ENCODE measurements at regions not wholly inside any gene's neighbourhood (a gene's known extent, or its start where the extent isn't known, plus 50 kb on each side); places are given as distances from the start of the nearest gene placed in this dataset.

GRCh38 chr1:118323246-118323645, 138.2 kb upstream of the SPAG17 start (continued):
- TF ChIP-seq, protein P1, sequence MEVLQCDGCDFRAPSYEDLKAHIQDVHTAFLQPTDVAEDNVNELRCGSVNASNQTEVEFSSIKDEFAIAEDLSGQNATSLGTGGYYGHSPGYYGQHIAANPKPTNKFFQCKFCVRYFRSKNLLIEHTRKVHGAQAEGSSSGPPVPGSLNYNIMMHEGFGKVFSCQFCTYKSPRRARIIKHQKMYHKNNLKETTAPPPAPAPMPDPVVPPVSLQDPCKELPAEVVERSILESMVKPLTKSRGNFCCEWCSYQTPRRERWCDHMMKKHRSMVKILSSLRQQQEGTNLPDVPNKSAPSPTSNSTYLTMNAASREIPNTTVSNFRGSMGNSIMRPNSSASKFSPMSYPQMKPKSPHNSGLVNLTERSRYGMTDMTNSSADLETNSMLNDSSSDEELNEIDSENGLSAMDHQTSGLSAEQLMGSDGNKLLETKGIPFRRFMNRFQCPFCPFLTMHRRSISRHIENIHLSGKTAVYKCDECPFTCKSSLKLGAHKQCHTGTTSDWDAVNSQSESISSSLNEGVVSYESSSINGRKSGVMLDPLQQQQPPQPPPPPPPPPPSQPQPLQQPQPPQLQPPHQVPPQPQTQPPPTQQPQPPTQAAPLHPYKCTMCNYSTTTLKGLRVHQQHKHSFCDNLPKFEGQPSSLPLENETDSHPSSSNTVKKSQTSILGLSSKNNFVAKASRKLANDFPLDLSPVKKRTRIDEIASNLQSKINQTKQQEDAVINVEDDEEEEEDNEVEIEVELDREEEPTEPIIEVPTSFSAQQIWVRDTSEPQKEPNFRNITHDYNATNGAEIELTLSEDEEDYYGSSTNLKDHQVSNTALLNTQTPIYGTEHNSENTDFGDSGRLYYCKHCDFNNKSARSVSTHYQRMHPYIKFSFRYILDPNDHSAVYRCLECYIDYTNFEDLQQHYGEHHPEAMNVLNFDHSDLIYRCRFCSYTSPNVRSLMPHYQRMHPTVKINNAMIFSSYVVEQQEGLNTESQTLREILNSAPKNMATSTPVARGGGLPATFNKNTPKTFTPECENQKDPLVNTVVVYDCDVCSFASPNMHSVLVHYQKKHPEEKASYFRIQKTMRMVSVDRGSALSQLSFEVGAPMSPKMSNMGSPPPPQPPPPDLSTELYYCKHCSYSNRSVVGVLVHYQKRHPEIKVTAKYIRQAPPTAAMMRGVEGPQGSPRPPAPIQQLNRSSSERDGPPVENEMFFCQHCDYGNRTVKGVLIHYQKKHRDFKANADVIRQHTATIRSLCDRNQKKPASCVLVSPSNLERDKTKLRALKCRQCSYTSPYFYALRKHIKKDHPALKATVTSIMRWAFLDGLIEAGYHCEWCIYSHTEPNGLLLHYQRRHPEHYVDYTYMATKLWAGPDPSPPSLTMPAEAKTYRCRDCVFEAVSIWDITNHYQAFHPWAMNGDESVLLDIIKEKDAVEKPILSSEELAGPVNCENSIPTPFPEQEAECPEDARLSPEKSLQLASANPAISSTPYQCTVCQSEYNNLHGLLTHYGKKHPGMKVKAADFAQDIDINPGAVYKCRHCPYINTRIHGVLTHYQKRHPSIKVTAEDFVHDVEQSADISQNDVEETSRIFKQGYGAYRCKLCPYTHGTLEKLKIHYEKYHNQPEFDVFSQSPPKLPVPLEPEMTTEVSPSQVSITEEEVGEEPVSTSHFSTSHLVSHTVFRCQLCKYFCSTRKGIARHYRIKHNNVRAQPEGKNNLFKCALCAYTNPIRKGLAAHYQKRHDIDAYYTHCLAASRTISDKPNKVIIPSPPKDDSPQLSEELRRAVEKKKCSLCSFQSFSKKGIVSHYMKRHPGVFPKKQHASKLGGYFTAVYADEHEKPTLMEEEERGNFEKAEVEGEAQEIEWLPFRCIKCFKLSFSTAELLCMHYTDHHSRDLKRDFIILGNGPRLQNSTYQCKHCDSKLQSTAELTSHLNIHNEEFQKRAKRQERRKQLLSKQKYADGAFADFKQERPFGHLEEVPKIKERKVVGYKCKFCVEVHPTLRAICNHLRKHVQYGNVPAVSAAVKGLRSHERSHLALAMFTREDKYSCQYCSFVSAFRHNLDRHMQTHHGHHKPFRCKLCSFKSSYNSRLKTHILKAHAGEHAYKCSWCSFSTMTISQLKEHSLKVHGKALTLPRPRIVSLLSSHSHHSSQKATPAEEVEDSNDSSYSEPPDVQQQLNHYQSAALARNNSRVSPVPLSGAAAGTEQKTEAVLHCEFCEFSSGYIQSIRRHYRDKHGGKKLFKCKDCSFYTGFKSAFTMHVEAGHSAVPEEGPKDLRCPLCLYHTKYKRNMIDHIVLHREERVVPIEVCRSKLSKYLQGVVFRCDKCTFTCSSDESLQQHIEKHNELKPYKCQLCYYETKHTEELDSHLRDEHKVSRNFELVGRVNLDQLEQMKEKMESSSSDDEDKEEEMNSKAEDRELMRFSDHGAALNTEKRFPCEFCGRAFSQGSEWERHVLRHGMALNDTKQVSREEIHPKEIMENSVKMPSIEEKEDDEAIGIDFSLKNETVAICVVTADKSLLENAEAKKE (CRISPR knock-in tag; IDR thresholded peaks at IDR 0.05) = no peak

GRCh38 chr1:118322331-118322730, 137.3 kb upstream of the SPAG17 start:
- Histone ChIP-seq H3K4me2 (no peak overlapping the region), H4K20me1 (replicated peaks; ENCODE audit: insufficient read depth) (no peaks in the 10 kb centered on the region), H2AFZ (no peak overlapping the region), H3K27ac (ENCODE audit: low read depth) (no peak overlapping the region), H3K4me1 (ENCODE audit: insufficient read depth) (no peaks in the 10 kb centered on the region), H3K4me3 (no peak overlapping the region), H3F3A (replicated peaks; ENCODE audit: low read depth) (no peaks in the 10 kb centered on the region), H3K36me3 (ENCODE audit: insufficient read depth) (no peaks in the 10 kb centered on the region), H3K9me2 (ENCODE audit: insufficient read depth) (peaks cover 4% of the 10 kb centered on the region; the same call in 1 of the 2 replicates), H3K27me3 (ENCODE audit: insufficient read depth) (no peaks in the 10 kb centered on the region), H3K79me2 (replicated peaks; ENCODE audit: insufficient read depth) (no peaks in the 10 kb centered on the region)
- no peak for ATAC-seq
- no peak for DNase-seq (ENCODE audit: low spot score)
- no peak overlapping the region for H3K4me3 Mint-ChIP-seq
- no peaks in the 10 kb centered on the region for H3K36me3 Mint-ChIP-seq (ENCODE audit: low read depth)
- no peak overlapping the region for H3K27ac Mint-ChIP-seq
- H3K4me1 Mint-ChIP-seq = no peaks in the 10 kb centered on the region
- peaks cover 4% of the 10 kb centered on the region for H3K27me3 Mint-ChIP-seq (ENCODE audit: insufficient read depth, low read depth, poor library complexity)
- H3K9me3 Mint-ChIP-seq = no peaks in the 10 kb centered on the region; the same call in 2 of the 3 replicates
- no peak for TF ChIP-seq REST (IDR thresholded peaks at IDR 0.05; ENCODE audit: unreplicated experiment)
- TF ChIP-seq CTCF (conservative IDR thresholded peaks at IDR 0.05; ENCODE audit: low read depth in 2 of 2) = no peak
- no peak for TF ChIP-seq EZH2phosphoT487 (IDR thresholded peaks at IDR 0.05; ENCODE audit: unreplicated experiment)
- no peak for TF ChIP-seq CREB1 (CRISPR knock-in tag; IDR thresholded peaks at IDR 0.05; ENCODE audit: low read depth)
